Fibroblast of lung (primary cell): ENCODE measurements at regions not wholly inside any gene's neighbourhood (a gene's known extent, or its start where the extent isn't known, plus 50 kb on each side); places are given as distances from the start of the nearest gene placed in this dataset.

Experiments used
- CTCF ChIP-seq, 2 donors: IDR thresholded peaks in 1 of 2; conservative IDR thresholded peaks in 1 of 2; 1 replicate in 1 of 2; 2 replicates in 1 of 2; pipeline ENCODE4 v1.5.1; 2011 to 2012; ENCODE audit warnings: low read length in 2 of 2, control low read depth in 1 of 2, inconsistent platforms in 1 of 2, low read depth in 1 of 2, mild to moderate bottlenecking in 1 of 2
- EZH2 ChIP-seq: IDR thresholded peaks from 2 replicates; pipeline ENCODE4 v1.5.1; 2012; ENCODE audit warnings: low read length, control low read depth, mild to moderate bottlenecking; ENCODE audit errors: missing control alignments

GRCh38 chr4:11337287-11337686 is 91.4 kb downstream of the HS3ST1 start:
- TF ChIP-seq CTCF (conservative IDR thresholded peaks at IDR 0.05 in 1 of 2, IDR thresholded peaks at IDR 0.05 in 1 of 2; ENCODE audit: low read depth in 1 of 2, low read length in 2 of 2) (no peak), EZH2 (no peak)
